ENCODE measurements at regions not wholly inside any gene's neighbourhood (a gene's known extent, or its start where the extent isn't known, plus 50 kb on each side); places are given as distances from the start of the nearest gene placed in this dataset.
"Not testable (repeated sequence)": the region's sequence is repeated elsewhere in the genome, so short reads cannot be mapped to it uniquely, and the experiment has no call there.

- DNase-seq (ENCODE audit: low read depth, low spot score), result no peak
Measured at GRCh38 chr14:65962952-65963351, 523.2 kb upstream of the CCDC196 start.

GRCh38 chr14:65964366-65964765, 521.8 kb upstream of the CCDC196 start:
- no peak for DNase-seq (ENCODE audit: low read depth, low spot score)

- DNase-seq (ENCODE audit: low read depth, low spot score), result no peak
Measured at GRCh38 chr14:65966188-65966587, 520.0 kb upstream of the CCDC196 start.

GRCh38 chr14:65972346-65972870, 513.8 kb upstream of the CCDC196 start:
- DNase-seq (ENCODE audit: low read depth, low spot score), result no peak

DNA sequence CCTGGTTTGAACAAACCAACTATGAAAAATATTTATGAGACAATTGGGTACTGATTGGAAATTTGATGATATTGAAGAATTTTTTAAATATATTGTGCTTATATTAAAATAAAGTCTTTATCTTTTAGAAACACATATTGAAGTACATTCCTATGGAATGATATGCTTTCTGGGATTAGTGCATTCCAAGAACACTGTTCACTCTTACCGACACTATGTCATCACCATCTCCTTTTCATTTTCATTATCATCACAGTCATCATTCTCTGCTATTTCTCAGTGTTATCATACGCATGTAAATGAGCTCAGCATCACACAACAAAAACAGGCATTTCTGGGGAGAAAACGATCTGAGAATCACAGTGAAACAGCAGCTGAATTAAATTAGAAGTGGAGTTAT, 513.3 kb upstream of the CCDC196 start:
- peak; percentile 33 for DNase-seq (ENCODE audit: low read depth, low spot score)

- DNase-seq (ENCODE audit: low read depth, low spot score), result no peak
Measured at GRCh38 chr14:65975865-65976264, 510.3 kb upstream of the CCDC196 start.

- DNase-seq (ENCODE audit: low read depth, low spot score), result peak; percentile 68
Measured at GRCh38 chr14:65976761-65977404, 509.3 kb upstream of the CCDC196 start.

- DNase-seq (ENCODE audit: low read depth, low spot score), result no peak
Measured at GRCh38 chr14:65981192-65981843, 504.9 kb upstream of the CCDC196 start.

DNA sequence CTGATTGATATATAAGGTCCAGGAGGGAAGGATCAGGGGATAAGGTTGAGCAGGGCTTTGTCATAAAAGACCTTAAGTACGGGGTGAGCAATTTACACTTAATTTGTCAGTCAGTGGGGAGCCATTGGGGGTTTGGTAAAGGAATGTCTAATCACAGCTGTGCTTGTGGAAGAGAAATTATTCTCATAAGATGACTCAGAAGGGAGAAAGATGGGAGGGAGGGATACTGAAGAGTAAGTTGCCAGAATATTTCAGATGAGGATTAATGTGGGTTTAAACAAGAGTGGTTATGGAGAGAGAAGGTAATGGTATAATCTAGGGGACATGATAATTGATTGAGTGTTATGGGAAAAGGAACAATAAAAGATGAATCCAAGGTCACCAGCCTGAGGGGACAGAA, 500.1 kb upstream of the CCDC196 start:
- no peak for DNase-seq (ENCODE audit: low read depth, low spot score)

GRCh38 chr14:65989981-65990380, 496.2 kb upstream of the CCDC196 start:
- DNase-seq (ENCODE audit: low read depth, low spot score), result no peak

- DNase-seq (ENCODE audit: low read depth, low spot score), result no peak
Measured at GRCh38 chr14:65991104-65991503, 495.1 kb upstream of the CCDC196 start.

GRCh38 chr14:65991935-65992334, 494.2 kb upstream of the CCDC196 start:
- DNase-seq (ENCODE audit: low read depth, low spot score), result not testable (repeated sequence)

GRCh38 chr14:65993103-65993502, 493.1 kb upstream of the CCDC196 start:
- DNase-seq (ENCODE audit: low read depth, low spot score), result peak; percentile 10

GRCh38 chr14:65993996-65994395, 492.2 kb upstream of the CCDC196 start:
- DNase-seq (ENCODE audit: low read depth, low spot score), result no peak

- DNase-seq (ENCODE audit: low read depth, low spot score), result no peak
Measured at GRCh38 chr14:65997347-65997746, 488.8 kb upstream of the CCDC196 start.

- DNase-seq (ENCODE audit: low read depth, low spot score), result no peak
Measured at GRCh38 chr14:65999865-66000264, 486.3 kb upstream of the CCDC196 start.

- no peak for DNase-seq (ENCODE audit: low read depth, low spot score)
Measured at GRCh38 chr14:66000766-66001165, 485.4 kb upstream of the CCDC196 start.

GRCh38 chr14:66001356-66001755, 484.8 kb upstream of the CCDC196 start:
- no peak for DNase-seq (ENCODE audit: low read depth, low spot score)

DNA sequence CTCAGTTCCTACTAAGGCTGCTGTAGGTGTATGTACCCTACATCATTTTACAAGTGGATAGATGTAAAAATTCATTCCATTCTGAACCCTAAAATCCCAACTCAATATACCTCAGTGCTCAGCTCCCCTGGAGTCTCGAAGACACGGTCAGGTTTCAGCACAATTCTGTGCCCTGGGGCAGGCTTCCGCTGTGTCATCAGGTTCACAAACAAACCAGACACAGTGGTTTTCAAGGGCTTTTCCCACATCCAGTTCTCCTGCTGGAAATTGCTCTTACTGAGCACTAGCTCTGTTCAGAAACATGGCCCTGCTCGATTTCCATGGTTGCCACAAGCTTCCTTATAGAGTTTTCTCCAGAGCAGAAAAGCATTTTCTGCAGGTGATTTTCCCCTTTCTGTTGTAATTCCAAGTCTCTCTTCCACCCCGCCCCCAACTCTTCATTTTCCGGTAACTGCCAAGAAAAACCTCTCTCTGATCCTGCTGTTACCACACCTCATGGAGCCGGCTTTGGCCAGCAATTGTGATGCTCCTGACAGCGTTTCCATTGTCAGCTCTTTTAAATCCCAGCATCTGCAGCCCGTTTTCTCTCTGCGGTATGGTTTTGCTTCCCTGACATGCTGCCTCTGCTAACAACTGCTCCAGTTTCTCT, 483.0 kb upstream of the CCDC196 start:
- DNase-seq (ENCODE audit: low read depth, low spot score), result peak; percentile 7

DNA sequence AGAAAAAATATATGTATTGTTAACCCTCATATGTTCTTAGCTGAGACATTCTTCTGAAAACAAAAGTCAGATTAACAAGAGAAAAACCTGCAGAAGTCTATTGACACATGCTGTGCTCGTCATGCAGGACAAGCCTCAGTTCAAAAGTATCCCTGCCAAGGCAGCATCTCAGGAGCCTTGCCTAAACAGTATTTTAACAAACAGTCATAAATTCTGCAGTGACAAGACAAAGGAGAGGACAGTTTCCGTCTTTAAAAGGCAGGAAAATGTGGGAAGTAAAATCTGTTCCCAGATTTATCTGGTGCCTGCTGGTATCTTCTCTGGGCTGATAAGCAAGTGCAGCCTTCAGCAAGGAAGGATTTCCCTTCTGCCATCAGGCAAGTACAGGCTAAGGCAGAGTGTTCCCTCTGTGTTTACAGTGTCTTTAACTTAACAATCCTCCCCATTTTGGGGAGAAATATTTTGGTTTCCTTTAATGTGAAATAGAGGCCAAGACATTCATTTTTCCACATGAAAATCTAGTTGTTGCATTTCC, 480.2 kb upstream of the CCDC196 start:
- DNase-seq (ENCODE audit: low read depth, low spot score), result no peak

DNA sequence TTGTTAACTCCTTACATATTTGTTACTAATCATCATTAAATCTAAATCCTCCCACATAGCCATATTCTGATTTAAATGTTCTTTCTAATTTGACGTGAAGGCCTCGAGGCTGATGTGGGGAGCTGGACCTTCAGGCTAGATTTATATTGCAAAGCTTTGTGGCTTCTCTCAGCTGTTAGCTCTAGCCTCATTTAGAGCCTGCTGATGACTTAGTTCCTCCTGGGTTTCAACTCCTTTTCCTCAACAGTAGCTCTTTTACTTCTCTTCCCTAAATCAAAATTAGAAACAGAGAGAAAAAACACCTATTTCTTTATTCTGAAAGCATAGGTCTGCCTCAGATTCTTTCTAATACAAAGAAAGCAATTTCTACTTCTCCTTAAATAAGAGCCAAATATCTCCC, 477.5 kb upstream of the CCDC196 start:
- DNase-seq (ENCODE audit: low read depth, low spot score), result peak; percentile 14

DNA sequence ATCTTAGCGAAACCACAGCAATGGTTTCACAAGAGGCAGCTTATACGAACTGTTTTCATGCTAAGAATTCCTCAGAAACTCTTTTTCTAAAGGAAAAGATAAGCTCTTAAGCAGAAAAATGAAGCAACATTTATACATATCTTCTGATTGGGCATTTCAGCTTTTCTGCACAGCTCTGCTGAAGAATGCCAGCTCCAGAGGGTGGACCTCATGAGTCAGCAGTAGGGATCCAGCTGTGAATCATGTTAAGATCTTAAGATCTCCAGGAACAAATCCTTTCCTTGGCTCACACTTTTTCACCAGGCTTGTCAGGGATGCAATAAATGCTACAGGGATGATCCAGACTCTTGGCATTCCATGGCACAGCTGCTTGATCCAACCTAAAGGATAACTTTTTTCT, 477.1 kb upstream of the CCDC196 start:
- peak; percentile 74 for DNase-seq (ENCODE audit: low read depth, low spot score)

GRCh38 chr14:66010695-66011094, 475.5 kb upstream of the CCDC196 start:
- DNase-seq (ENCODE audit: low read depth, low spot score), result no peak

Measured in astrocyte of the hippocampus (primary cell).